ENCODE measurements at regions not wholly inside any gene's neighbourhood (a gene's known extent, or its start where the extent isn't known, plus 50 kb on each side); places are given as distances from the start of the nearest gene placed in this dataset.

DNA sequence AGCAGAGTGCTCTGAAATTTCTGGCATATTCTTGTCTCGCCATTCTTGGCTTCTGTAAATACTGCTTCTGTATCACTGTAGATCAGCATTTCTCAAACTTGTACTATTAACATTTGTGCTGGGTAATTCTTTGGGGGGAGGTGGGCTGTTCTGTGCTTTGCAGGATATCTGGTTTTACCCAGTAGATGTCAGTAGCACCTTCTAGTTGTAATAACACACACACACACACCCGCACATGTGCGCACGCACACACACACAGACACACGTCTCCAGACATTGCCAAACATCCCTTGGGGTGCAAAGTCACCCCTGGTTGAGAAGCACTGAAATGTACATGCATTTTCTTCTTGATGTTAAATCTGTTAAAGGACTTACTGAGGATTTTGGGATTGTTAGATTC is 304.1 kb downstream of the MAT2B start:
- intact Hi-C loops (cut with DNase I), result no loop called here
- H3K36me3 ChIP-seq (replicated peaks in 1 of 2; ENCODE audit: insufficient read depth in 1 of 2, low read depth in 2 of 2), result no peaks in the 10 kb centered on the region
- DNase-seq (no peak), ATAC-seq (no peak)
- no peak overlapping the region for H3K4me3 ChIP-seq
- WGBS, 2 donors, result 57 to 59% methylated on average over 5 of the region's 5 CpGs
- no peaks in the 10 kb centered on the region for H3K4me1 ChIP-seq
- TF ChIP-seq, protein P1, sequence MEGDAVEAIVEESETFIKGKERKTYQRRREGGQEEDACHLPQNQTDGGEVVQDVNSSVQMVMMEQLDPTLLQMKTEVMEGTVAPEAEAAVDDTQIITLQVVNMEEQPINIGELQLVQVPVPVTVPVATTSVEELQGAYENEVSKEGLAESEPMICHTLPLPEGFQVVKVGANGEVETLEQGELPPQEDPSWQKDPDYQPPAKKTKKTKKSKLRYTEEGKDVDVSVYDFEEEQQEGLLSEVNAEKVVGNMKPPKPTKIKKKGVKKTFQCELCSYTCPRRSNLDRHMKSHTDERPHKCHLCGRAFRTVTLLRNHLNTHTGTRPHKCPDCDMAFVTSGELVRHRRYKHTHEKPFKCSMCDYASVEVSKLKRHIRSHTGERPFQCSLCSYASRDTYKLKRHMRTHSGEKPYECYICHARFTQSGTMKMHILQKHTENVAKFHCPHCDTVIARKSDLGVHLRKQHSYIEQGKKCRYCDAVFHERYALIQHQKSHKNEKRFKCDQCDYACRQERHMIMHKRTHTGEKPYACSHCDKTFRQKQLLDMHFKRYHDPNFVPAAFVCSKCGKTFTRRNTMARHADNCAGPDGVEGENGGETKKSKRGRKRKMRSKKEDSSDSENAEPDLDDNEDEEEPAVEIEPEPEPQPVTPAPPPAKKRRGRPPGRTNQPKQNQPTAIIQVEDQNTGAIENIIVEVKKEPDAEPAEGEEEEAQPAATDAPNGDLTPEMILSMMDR (IDR thresholded peaks at IDR 0.05), result no peak
- no peak for TF ChIP-seq POLR2A (IDR thresholded peaks at IDR 0.05)
- H3K9me3 ChIP-seq, result no peaks in the 10 kb centered on the region
- H3K27ac ChIP-seq, result no peak overlapping the region
- no peaks in the 10 kb centered on the region for H3K27me3 ChIP-seq

DNA sequence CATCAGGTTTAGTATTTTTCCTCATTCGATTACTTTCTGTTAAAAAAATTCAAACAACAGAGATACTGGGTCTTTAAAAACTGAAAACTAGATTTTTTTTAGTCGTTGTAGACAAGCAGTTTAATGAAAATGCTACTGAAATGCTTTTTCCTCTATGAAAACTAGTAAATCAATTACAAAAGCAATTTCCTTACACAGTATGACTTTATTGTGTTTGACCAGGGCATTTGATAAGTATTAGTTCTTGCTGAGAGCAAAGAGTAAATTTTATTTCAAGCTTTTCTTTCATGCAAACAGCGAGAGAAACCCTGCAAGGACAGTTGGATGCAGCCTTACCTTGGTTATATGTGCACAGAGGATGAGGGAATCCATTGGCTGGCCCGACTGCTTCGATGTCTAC is 308.5 kb downstream of the MAT2B start:
- Histone ChIP-seq H3K4me3 (no peak overlapping the region), H3K9me3 (no peaks in the 10 kb centered on the region), H3K36me3 (replicated peaks in 1 of 2; ENCODE audit: insufficient read depth in 1 of 2, low read depth in 2 of 2) (no peaks in the 10 kb centered on the region), H3K27ac (no peak overlapping the region), H3K27me3 (no peaks in the 10 kb centered on the region), H3K4me1 (no peaks in the 10 kb centered on the region)
- intact Hi-C loops (cut with DNase I), result no loop called here
- WGBS, 2 donors, result 51 to 52% methylated on average over 5 of the region's 5 CpGs
- DNase-seq (no peak), ATAC-seq (no peak)
- TF ChIP-seq, protein P1 (IDR thresholded peaks at IDR 0.05), result no peak
- no peak for TF ChIP-seq POLR2A (IDR thresholded peaks at IDR 0.05)

DNA sequence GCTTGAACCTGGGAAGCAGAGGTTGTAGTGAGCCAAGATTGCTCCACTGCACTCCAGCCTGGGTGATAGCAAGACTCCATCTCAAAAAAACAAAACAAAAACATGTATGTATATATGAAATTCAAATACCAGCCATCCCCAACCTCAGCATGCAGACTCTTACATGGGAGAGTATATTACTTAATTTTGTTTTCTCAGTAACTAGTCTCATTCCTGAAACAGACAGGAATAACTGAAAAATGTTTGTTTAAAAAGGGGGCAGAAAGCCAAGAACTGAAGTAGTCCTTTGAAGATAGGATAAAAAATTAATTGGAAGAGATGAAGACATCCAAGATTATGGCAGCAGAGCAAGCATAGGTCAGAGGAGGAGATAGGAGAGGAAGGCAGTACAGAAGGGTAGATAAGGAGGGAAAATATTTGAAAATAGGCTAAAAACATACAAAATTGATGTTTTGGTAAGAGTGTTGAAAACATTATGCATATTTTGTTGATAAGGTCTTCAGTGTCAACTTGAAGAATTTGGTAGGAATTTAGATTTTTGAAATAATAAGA is 309.9 kb downstream of the MAT2B start:
- TF ChIP-seq, protein P1 (IDR thresholded peaks at IDR 0.05), result no peak
- no peak for TF ChIP-seq POLR2A (IDR thresholded peaks at IDR 0.05)

GRCh38 chr5:163821142-163821541 is 315.7 kb downstream of the MAT2B start:
- intact Hi-C loops (cut with DNase I), result no loop called here
- H3K4me3 ChIP-seq, result no peak overlapping the region
- WGBS, 2 donors, result 67 to 74% methylated on average over 1 of the region's 1 CpG
- no peak for ATAC-seq
- peaks cover 0 to 8% (median 0%) of the 10 kb centered on the region in 3 donors for H3K9me3 ChIP-seq
- no peak for DNase-seq
- H3K4me1 ChIP-seq, result no peaks in the 10 kb centered on the region
- TF ChIP-seq POLR2A (IDR thresholded peaks at IDR 0.05), result no peak
- TF ChIP-seq, protein P1 (IDR thresholded peaks at IDR 0.05), result no peak
- H3K36me3 ChIP-seq (replicated peaks in 1 of 2; ENCODE audit: insufficient read depth in 1 of 2, low read depth in 2 of 2), result no peaks in the 10 kb centered on the region
- no peak overlapping the region for H3K27ac ChIP-seq
- no peaks in the 10 kb centered on the region for H3K27me3 ChIP-seq

More for the DNA sequence above, 309.9 kb downstream of the MAT2B start:
- no peak overlapping the region for H3K4me3 ChIP-seq
- DNase-seq, result no peak
- H3K9me3 ChIP-seq, result no peaks in the 10 kb centered on the region
- H3K27me3 ChIP-seq, result no peaks in the 10 kb centered on the region
- intact Hi-C loops (cut with DNase I), result no loop called here
- ATAC-seq, result no peak
- H3K4me1 ChIP-seq, result no peaks in the 10 kb centered on the region
- H3K27ac ChIP-seq, result no peak overlapping the region
- no peaks in the 10 kb centered on the region for H3K36me3 ChIP-seq (replicated peaks in 1 of 2; ENCODE audit: insufficient read depth in 1 of 2, low read depth in 2 of 2)

- H3K27ac ChIP-seq, result no peak overlapping the region
- no peaks in the 10 kb centered on the region for H3K27me3 ChIP-seq
- no peaks in the 10 kb centered on the region for H3K36me3 ChIP-seq (replicated peaks in 1 of 2; ENCODE audit: insufficient read depth in 1 of 2, low read depth in 2 of 2)
- no peaks in the 10 kb centered on the region for H3K4me1 ChIP-seq
- DNase-seq, result no peak
- WGBS, 2 donors, result 56 to 78% methylated on average over 4 of the region's 4 CpGs
- intact Hi-C loops (cut with DNase I), result no loop called here
- peaks cover 0 to 8% (median 0%) of the 10 kb centered on the region in 3 donors for H3K9me3 ChIP-seq
- TF ChIP-seq, protein P1 (IDR thresholded peaks at IDR 0.05), result no peak
- no peak for TF ChIP-seq POLR2A (IDR thresholded peaks at IDR 0.05)
- no peak overlapping the region for H3K4me3 ChIP-seq
- ATAC-seq, result no peak
Measured at GRCh38 chr5:163822548-163822947, 317.1 kb downstream of the MAT2B start.
